Natural killer cell (primary cell): ENCODE measurements at regions not wholly inside any gene's neighbourhood (a gene's known extent, or its start where the extent isn't known, plus 50 kb on each side); places are given as distances from the start of the nearest gene placed in this dataset.

Experiments used
- ATAC-seq, 3 donors: fragments of 150-1000 bp in 2 of 3; fragments of 200-7000 bp in 1 of 3; cut with Tn5 transposase; 1 replicate in 1 of 3; 2 replicates in 2 of 3; pipeline ENCODE4 v1.10.0; 2021; ENCODE audit warnings: mild to moderate bottlenecking in 2 of 3, moderate library complexity in 2 of 3
- DNase-seq, 2 donors: peaks; one replicate each; pipeline versions ENCODE4 v3.0.0 to v3.0.0-alpha.2; 2013 to 2021; ENCODE audit warnings: mixed read lengths in 1 of 2
- H3K27ac ChIP-seq: one replicate; pipeline ENCODE4 v1.5.1; 2013; ENCODE audit warnings: mild to moderate bottlenecking, low read length
- H3K27me3 ChIP-seq: one replicate; pipeline ENCODE4 v1.6.1; 2013; ENCODE audit warnings: low read length; ENCODE audit not compliant: control insufficient read depth, insufficient read depth
- H3K36me3 ChIP-seq: one replicate; pipeline ENCODE4 v1.6.1; 2013; ENCODE audit warnings: low read length; ENCODE audit not compliant: control insufficient read depth, insufficient read depth
- H3K4me1 ChIP-seq: one replicate; pipeline ENCODE4 v1.6.1; 2013; ENCODE audit warnings: low read length; ENCODE audit not compliant: control insufficient read depth, insufficient read depth
- H3K4me3 ChIP-seq: one replicate; pipeline ENCODE4 v1.5.1; 2013; ENCODE audit warnings: low read length
- H3K9me3 ChIP-seq: one replicate; pipeline ENCODE4 v1.6.1; 2013; ENCODE audit warnings: low read length; ENCODE audit not compliant: control insufficient read depth, insufficient read depth
- H3K27ac Mint-ChIP-seq, 2 donors: one replicate each; pipeline ENCODE4 v1.8.0; 2022; ENCODE audit warnings: mild to moderate bottlenecking in 2 of 2, mixed read lengths in 2 of 2, moderate library complexity in 1 of 2
- H3K27me3 Mint-ChIP-seq, 2 donors: one replicate each; pipeline ENCODE4 v1.8.0; 2022; ENCODE audit warnings: low read depth in 2 of 2, mixed read lengths in 2 of 2
- H3K36me3 Mint-ChIP-seq: one replicate; pipeline ENCODE4 v1.8.0; 2022; ENCODE audit warnings: mixed read lengths
- H3K4me1 Mint-ChIP-seq, 2 donors: one replicate each; pipeline ENCODE4 v1.8.0; 2022; ENCODE audit warnings: mixed read lengths in 2 of 2
- H3K4me3 Mint-ChIP-seq: one replicate; pipeline ENCODE4 v1.8.0; 2022; ENCODE audit warnings: mild to moderate bottlenecking, moderate library complexity, mixed read lengths
- H3K9me3 Mint-ChIP-seq, 2 donors: one replicate each; pipeline ENCODE4 v1.8.0; 2022; ENCODE audit warnings: mixed read lengths in 2 of 2
- WGBS: methylation state at CpG from one replicate; pipeline ENCODE4 v1.1.7; 2013; ENCODE audit warnings: missing lambda C conversion rate; ENCODE audit not compliant: insufficient coverage; 5-methylcytosine and 5-hydroxymethylcytosine counted together
- intact Hi-C: fragments of 100-400 bp; cut with micrococcal nuclease; formaldehyde crosslinking; loops from one replicate; pipeline ENCODE4 v1.14.2; 2022
- TF ChIP-seq, protein P1 (sequence below): fragments of 200-600 bp; IDR thresholded peaks from one replicate; pipeline ENCODE4 v1.8.0; 2022; ENCODE audit warnings: antibody characterized with exemption

DNA sequence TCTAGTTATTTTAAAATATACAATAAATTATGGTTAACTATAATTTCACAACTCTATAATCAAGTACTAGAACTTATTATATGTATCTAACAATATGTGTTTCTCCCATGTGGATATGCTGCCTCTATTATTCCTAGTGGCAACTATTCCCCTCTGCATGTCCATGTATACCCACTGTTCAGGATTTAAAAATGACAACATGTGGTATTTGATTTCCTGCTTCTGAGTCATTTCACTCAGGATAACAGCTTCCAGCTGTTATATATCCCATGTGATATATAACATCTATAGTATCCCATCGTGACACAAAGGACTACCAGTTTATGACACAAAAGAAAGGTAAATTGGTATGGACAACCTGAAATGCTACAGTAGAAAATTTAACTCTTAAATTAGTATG is 167.4 kb upstream of the TACR3 start:
- no CpG with 5 or more reads among the region's 1 CpG for WGBS
- Mint-ChIP-seq H3K36me3 (no peaks in the 10 kb centered on the region), H3K27ac (no peak overlapping the region), H3K4me1 (no peaks in the 10 kb centered on the region), H3K27me3 (no peaks in the 10 kb centered on the region), H3K9me3 (peaks cover 3 to 9% of the 10 kb centered on the region in 2 donors), H3K4me3 (no peak overlapping the region)
- Histone ChIP-seq H3K27me3 (no peaks in the 10 kb centered on the region), H3K27ac (no peak overlapping the region), H3K9me3 (no peaks in the 10 kb centered on the region), H3K36me3 (no peaks in the 10 kb centered on the region), H3K4me3 (no peak overlapping the region), H3K4me1 (no peaks in the 10 kb centered on the region)
- DNase-seq (no peak), ATAC-seq (no peak)
- TF ChIP-seq, protein P1, sequence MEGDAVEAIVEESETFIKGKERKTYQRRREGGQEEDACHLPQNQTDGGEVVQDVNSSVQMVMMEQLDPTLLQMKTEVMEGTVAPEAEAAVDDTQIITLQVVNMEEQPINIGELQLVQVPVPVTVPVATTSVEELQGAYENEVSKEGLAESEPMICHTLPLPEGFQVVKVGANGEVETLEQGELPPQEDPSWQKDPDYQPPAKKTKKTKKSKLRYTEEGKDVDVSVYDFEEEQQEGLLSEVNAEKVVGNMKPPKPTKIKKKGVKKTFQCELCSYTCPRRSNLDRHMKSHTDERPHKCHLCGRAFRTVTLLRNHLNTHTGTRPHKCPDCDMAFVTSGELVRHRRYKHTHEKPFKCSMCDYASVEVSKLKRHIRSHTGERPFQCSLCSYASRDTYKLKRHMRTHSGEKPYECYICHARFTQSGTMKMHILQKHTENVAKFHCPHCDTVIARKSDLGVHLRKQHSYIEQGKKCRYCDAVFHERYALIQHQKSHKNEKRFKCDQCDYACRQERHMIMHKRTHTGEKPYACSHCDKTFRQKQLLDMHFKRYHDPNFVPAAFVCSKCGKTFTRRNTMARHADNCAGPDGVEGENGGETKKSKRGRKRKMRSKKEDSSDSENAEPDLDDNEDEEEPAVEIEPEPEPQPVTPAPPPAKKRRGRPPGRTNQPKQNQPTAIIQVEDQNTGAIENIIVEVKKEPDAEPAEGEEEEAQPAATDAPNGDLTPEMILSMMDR, result no peak
- intact Hi-C loops, result no loop called here

DNA sequence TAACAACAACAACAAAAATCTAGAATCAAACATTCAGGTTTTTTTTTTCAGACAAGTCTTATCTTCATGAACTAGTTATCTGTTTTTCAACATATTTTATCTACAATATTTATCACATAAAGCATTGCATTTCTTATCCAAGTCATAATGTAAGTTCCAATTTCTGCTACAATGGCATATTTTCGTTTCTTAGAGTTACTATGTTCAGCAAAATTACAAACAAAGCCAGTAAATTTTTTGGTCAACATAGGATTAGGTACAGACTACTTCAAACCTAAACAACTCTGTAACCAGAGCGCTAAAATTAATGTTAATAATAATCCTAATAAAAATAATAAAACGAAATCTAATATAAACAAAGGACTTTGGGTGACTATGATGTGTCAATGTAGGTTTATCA is 165.4 kb upstream of the TACR3 start:
- H3K4me1 ChIP-seq, result no peaks in the 10 kb centered on the region
- H3K9me3 Mint-ChIP-seq, result peaks cover 3 to 9% of the 10 kb centered on the region in 2 donors
- H3K27me3 ChIP-seq, result no peaks in the 10 kb centered on the region
- no peaks in the 10 kb centered on the region for H3K36me3 Mint-ChIP-seq
- no peaks in the 10 kb centered on the region for H3K36me3 ChIP-seq
- no peaks in the 10 kb centered on the region for H3K27me3 Mint-ChIP-seq
- TF ChIP-seq, protein P1, result no peak
- H3K4me3 Mint-ChIP-seq, result no peak overlapping the region
- no peak overlapping the region for H3K27ac ChIP-seq
- no peaks in the 10 kb centered on the region for H3K4me1 Mint-ChIP-seq
- DNase-seq, result no peak
- no peak overlapping the region for H3K4me3 ChIP-seq
- intact Hi-C loops, result no loop called here
- H3K27ac Mint-ChIP-seq, result no peak overlapping the region
- 43% methylated on average over 1 of the region's 3 CpGs for WGBS
- no peak for ATAC-seq
- no peaks in the 10 kb centered on the region for H3K9me3 ChIP-seq

DNA sequence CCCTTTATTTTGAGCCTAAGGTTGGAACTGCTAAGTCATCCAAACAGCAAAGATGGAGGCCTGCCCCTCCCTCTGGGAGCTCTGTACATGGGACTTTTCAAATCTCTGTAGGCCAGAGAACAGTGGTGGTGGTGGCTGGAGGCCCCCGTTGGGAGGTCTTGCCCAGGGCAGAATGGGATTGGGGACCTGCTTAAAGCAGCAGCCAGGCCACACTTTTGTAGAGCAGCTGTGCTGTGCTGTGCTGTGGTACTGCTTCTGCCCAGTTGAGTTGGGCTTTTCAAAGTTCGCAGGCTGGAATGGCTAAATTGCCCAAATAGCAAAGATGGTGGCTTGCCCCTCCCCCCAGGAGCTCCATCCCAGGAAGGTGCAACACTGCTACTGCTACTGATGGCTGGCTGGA is 147.5 kb upstream of the TACR3 start:
- ATAC-seq (no peak), DNase-seq (no peak)
- Histone ChIP-seq H3K27ac (no peak overlapping the region), H3K4me3 (no peak overlapping the region), H3K9me3 (peaks cover 7% of the 10 kb centered on the region), H3K4me1 (no peaks in the 10 kb centered on the region), H3K27me3 (no peaks in the 10 kb centered on the region), H3K36me3 (no peaks in the 10 kb centered on the region)
- H3K4me1 Mint-ChIP-seq, result no peaks in the 10 kb centered on the region
- H3K36me3 Mint-ChIP-seq, result peaks cover 6% of the 10 kb centered on the region
- peaks cover 18 to 21% of the 10 kb centered on the region in 2 donors for H3K9me3 Mint-ChIP-seq
- TF ChIP-seq, protein P1, result no peak
- H3K27me3 Mint-ChIP-seq, result no peaks in the 10 kb centered on the region
- no peak overlapping the region for H3K27ac Mint-ChIP-seq
- intact Hi-C loops, result no loop called here
- 74% methylated on average over 2 of the region's 2 CpGs for WGBS
- H3K4me3 Mint-ChIP-seq, result no peak overlapping the region

DNA sequence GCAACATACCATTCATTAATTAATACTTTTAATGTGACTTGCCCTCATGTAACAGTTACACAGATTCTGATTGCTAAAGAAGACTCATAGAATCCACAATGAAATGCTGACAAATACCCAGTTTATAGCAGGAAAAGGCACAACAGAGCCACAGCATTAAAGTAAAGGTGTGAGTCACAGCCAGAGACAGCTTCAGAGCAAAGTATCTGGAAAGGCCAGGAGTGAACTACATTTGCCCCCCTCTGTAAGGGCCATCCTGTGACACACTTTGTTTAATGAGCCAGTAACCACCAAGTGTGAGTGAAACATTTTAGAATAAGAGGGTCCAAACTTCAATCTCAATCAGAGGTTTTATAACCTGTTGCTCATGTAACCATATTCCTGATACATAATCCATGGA is 133.8 kb upstream of the TACR3 start:
- Mint-ChIP-seq H3K4me3 (no peak overlapping the region), H3K27ac (no peak overlapping the region), H3K27me3 (no peaks in the 10 kb centered on the region), H3K9me3 (peaks cover 13 to 16% of the 10 kb centered on the region in 2 donors), H3K4me1 (no peaks in the 10 kb centered on the region), H3K36me3 (no peaks in the 10 kb centered on the region)
- Histone ChIP-seq H3K4me3 (no peak overlapping the region), H3K4me1 (no peaks in the 10 kb centered on the region), H3K36me3 (no peaks in the 10 kb centered on the region), H3K27ac (no peak overlapping the region), H3K9me3 (no peaks in the 10 kb centered on the region), H3K27me3 (no peaks in the 10 kb centered on the region)
- DNase-seq (no peak), ATAC-seq (no peak)
- intact Hi-C loops, result no loop called here
- TF ChIP-seq, protein P1, result no peak
